H1 (cell line): ENCODE measurements at regions not wholly inside any gene's neighbourhood (a gene's known extent, or its start where the extent isn't known, plus 50 kb on each side); places are given as distances from the start of the nearest gene placed in this dataset.

Experiments used
- CTCF ChIA-PET: fragments of 300-600 bp; sonication (Branson Sonifier 250); formaldehyde crosslinking; loops from one replicate; lab custom pipeline; 2021; ENCODE audit not compliant: partially characterized antibody; lab: Charles Lee
- POLR2A ChIA-PET: fragments of 300-600 bp; sonication (Branson Sonifier 250); formaldehyde crosslinking; loops from one replicate; lab custom pipeline; 2021; ENCODE audit warnings: inconsistent platforms; ENCODE audit not compliant: partially characterized antibody; lab: Charles Lee
- DNase-seq, 2 experiments: peaks; one replicate each; pipeline versions ENCODE4 v3.0.0 to v3.0.0-alpha.2; 2010 to 2022; ENCODE audit warnings: low spot score in 2 of 2, low read depth in 1 of 2, mixed read lengths in 1 of 2
- FAIRE-seq: peaks from 2 replicates; lab custom pipeline; 2011; peaks lifted over from hg19 to GRCh38; lab: Jason Lieb, UNC
- H2AFZ ChIP-seq: 2 replicates; pipeline ENCODE4 v1.8.1; 2012; ENCODE audit warnings: low read length, inconsistent platforms
- H2AK5ac ChIP-seq: 2 replicates; pipeline ENCODE4 v1.6.1; 2013; ENCODE audit warnings: low read depth, low read length
- H2BK120ac ChIP-seq: replicated peaks from 2 replicates; pipeline ENCODE3; 2013; ENCODE audit warnings: low read depth, low read length, inconsistent platforms
- H2BK12ac ChIP-seq: 2 replicates; pipeline ENCODE4 v1.6.1; 2013; ENCODE audit warnings: low read depth, low read length
- H2BK15ac ChIP-seq: 2 replicates; pipeline ENCODE4 v1.6.1; 2013; ENCODE audit warnings: low read length
- H2BK20ac ChIP-seq: 2 replicates; pipeline ENCODE4 v1.6.1; 2013; ENCODE audit warnings: low read length
- H2BK5ac ChIP-seq: 2 replicates; pipeline ENCODE4 v1.6.1; 2013; ENCODE audit warnings: low read depth, low read length
- H3K14ac ChIP-seq: 2 replicates; pipeline ENCODE4 v1.6.1; 2013; ENCODE audit warnings: inconsistent platforms; ENCODE audit not compliant: insufficient read length
- H3K18ac ChIP-seq: 2 replicates; pipeline ENCODE4 v1.6.1; 2013; ENCODE audit warnings: low read length; ENCODE audit errors: extremely low read depth
- H3K23ac ChIP-seq: 2 replicates; pipeline ENCODE4 v1.6.1; 2013; ENCODE audit warnings: inconsistent platforms; ENCODE audit not compliant: insufficient read length
- H3K23me2 ChIP-seq: 2 replicates; pipeline ENCODE4 v1.6.1; 2013; ENCODE audit warnings: low read depth, low read length
- H3K27ac ChIP-seq: 2 replicates; pipeline ENCODE4 v1.6.1; 2011; ENCODE audit warnings: low read depth, low read length, inconsistent platforms
- H3K27me3 ChIP-seq, 4 experiments: replicated peaks in 1 of 4; 1 replicate in 1 of 4; 2 replicates in 3 of 4; pipeline versions ENCODE4 v1.6.1 to v1.8.1; 2011 to 2013; ENCODE audit warnings: low read length in 3 of 4, mild to moderate bottlenecking in 3 of 4, inconsistent platforms in 2 of 4, mixed read lengths in 2 of 4, moderate library complexity in 1 of 4; ENCODE audit not compliant: control insufficient read depth in 3 of 4, insufficient read depth in 3 of 4; ENCODE audit errors: extremely low read depth in 1 of 4
- H3K36me3 ChIP-seq, 4 experiments: 2 replicates each; pipeline versions ENCODE4 v1.6.1 to v1.8.1; 2011 to 2013; ENCODE audit warnings: mild to moderate bottlenecking in 4 of 4, low read length in 3 of 4, moderate library complexity in 2 of 4, control low read depth in 1 of 4, inconsistent platforms in 1 of 4; ENCODE audit not compliant: insufficient read depth in 4 of 4, control insufficient read depth in 2 of 4
- H3K4ac ChIP-seq: replicated peaks from 2 replicates; pipeline ENCODE3; 2013; ENCODE audit warnings: low read length, low read depth, mixed read lengths, inconsistent platforms; ENCODE audit not compliant: insufficient read length
- H3K4me1 ChIP-seq, 4 experiments: replicated peaks in 1 of 4; 1 replicate in 1 of 4; 2 replicates in 3 of 4; pipeline versions ENCODE4 v1.6.1 to v1.8.1; 2011 to 2013; ENCODE audit warnings: low read length in 3 of 4, inconsistent platforms in 2 of 4, mixed read lengths in 1 of 4; ENCODE audit not compliant: insufficient read depth in 4 of 4, control insufficient read depth in 3 of 4
- H3K4me2 ChIP-seq, 2 experiments: 2 replicates each; pipeline versions ENCODE4 v1.6.1 to v1.8.1; 2011 to 2013; ENCODE audit warnings: low read depth in 2 of 2, low read length in 2 of 2, control low read depth in 1 of 2, inconsistent platforms in 1 of 2, mild to moderate bottlenecking in 1 of 2; ENCODE audit not compliant: insufficient read depth in 1 of 2
- H3K4me3 ChIP-seq, 4 experiments: fragments of 200-600, 300-600 bp in 1 of 4; sonication (generic), shearing (Covaris generic), sonication (Bioruptor Twin) in 1 of 4; 2 replicates each; pipeline versions ENCODE4 v1.5.1 to v1.8.1; 2011 to 2016; ENCODE audit warnings: low read length in 4 of 4, low read depth in 3 of 4, control low read depth in 2 of 4, inconsistent platforms in 2 of 4, mild to moderate bottlenecking in 2 of 4, mixed read lengths in 1 of 4, moderate library complexity in 1 of 4; ENCODE audit not compliant: insufficient read depth in 2 of 4; ENCODE audit errors: extremely low read depth in 1 of 4
- H3K56ac ChIP-seq: replicated peaks from 2 replicates; pipeline ENCODE3; 2013; ENCODE audit warnings: low read depth, mild to moderate bottlenecking, mixed read lengths, low read length, inconsistent platforms; ENCODE audit not compliant: insufficient read length
- H3K79me1 ChIP-seq: 2 replicates; pipeline ENCODE4 v1.6.1; 2013; ENCODE audit warnings: low read depth, low read length, control low read depth
- H3K79me2 ChIP-seq, 2 experiments: 2 replicates each; pipeline versions ENCODE4 v1.6.1 to v1.8.1; 2012 to 2013; ENCODE audit warnings: low read length in 2 of 2, mild to moderate bottlenecking in 2 of 2, inconsistent platforms in 1 of 2; ENCODE audit not compliant: insufficient read depth in 2 of 2, control insufficient read depth in 1 of 2
- H3K9ac ChIP-seq, 4 experiments: replicated peaks in 1 of 4; 1 replicate in 1 of 4; 2 replicates in 3 of 4; pipeline versions ENCODE4 v1.6.1 to v1.8.1; 2011 to 2013; ENCODE audit warnings: low read depth in 3 of 4, low read length in 3 of 4, control low read depth in 2 of 4, mild to moderate bottlenecking in 2 of 4, moderate library complexity in 2 of 4, inconsistent platforms in 1 of 4; ENCODE audit errors: extremely low read depth in 1 of 4
- H3K9me3 ChIP-seq, 2 experiments: 2 replicates each; pipeline versions ENCODE4 v1.6.1 to v1.8.1; 2012 to 2013; ENCODE audit warnings: mild to moderate bottlenecking in 2 of 2, moderate library complexity in 2 of 2, control low read depth in 1 of 2, inconsistent platforms in 1 of 2, low read depth in 1 of 2, low read length in 1 of 2, mixed read lengths in 1 of 2; ENCODE audit not compliant: insufficient read depth in 2 of 2
- H4K20me1 ChIP-seq, 2 experiments: replicated peaks in 1 of 2; 2 replicates each; pipeline versions ENCODE3 to v1.8.1; 2011 to 2013; ENCODE audit warnings: inconsistent platforms in 2 of 2, low read length in 2 of 2, mild to moderate bottlenecking in 1 of 2; ENCODE audit not compliant: insufficient read depth in 2 of 2, control insufficient read depth in 1 of 2
- H4K5ac ChIP-seq: 2 replicates; pipeline ENCODE4 v1.6.1; 2013; ENCODE audit warnings: low read length, low read depth, mixed read lengths, inconsistent platforms; ENCODE audit not compliant: insufficient read length
- H4K8ac ChIP-seq: 2 replicates; pipeline ENCODE4 v1.8.0; 2013; ENCODE audit warnings: mild to moderate bottlenecking, moderate library complexity, low read length, inconsistent platforms; ENCODE audit not compliant: insufficient read depth; ENCODE audit errors: extremely low read depth
- H4K91ac ChIP-seq: replicated peaks from 2 replicates; pipeline ENCODE3; 2013; ENCODE audit warnings: low read length, mixed read lengths, inconsistent platforms; ENCODE audit not compliant: insufficient read length
- BRCA1 ChIP-seq: IDR thresholded peaks from 2 replicates; pipeline ENCODE4 v1.6.1; 2012; ENCODE audit warnings: low read depth, low read length, improper control_type of control experiment
- CBX5 ChIP-seq: fragments of 300-800, 300-1000 bp; sonication (generic); IDR thresholded peaks from 2 replicates; pipeline ENCODE4 v1.7.1; 2016; ENCODE audit warnings: antibody characterized with exemption, low read length, low read depth
- HDAC6 ChIP-seq: IDR thresholded peaks from one replicate; pipeline ENCODE4 v1.7.1; 2012; ENCODE audit warnings: low read depth, mild to moderate bottlenecking, inconsistent platforms, low read length, moderate library complexity
- KDM4A ChIP-seq: IDR thresholded peaks from one replicate; pipeline ENCODE4 v1.7.1; 2012; ENCODE audit warnings: low read depth, mild to moderate bottlenecking, moderate library complexity, low read length, inconsistent platforms; ENCODE audit not compliant: severe bottlenecking
- NANOG ChIP-seq: IDR thresholded peaks from 2 replicates; pipeline ENCODE4 v1.6.1; 2011; ENCODE audit warnings: low read length, low read depth, mild to moderate bottlenecking, inconsistent platforms; ENCODE audit not compliant: insufficient read depth, poor library complexity, severe bottlenecking
- PHF8 ChIP-seq: fragments of 200-600 bp; sonication (generic); conservative IDR thresholded peaks from 2 replicates; pipeline ENCODE4 v1.7.1; 2012; ENCODE audit warnings: low read depth, mild to moderate bottlenecking, inconsistent platforms, low read length, moderate library complexity
- SUZ12 ChIP-seq: fragments of 200-600 bp; sonication (generic); IDR thresholded peaks from 2 replicates; pipeline ENCODE4 v1.6.1; 2012; ENCODE audit warnings: mild to moderate bottlenecking, inconsistent platforms, low read length, moderate library complexity, mixed read lengths
- TAF1 ChIP-seq: IDR thresholded peaks from 2 replicates; pipeline ENCODE4 v1.6.1; 2011; ENCODE audit warnings: mild to moderate bottlenecking, low read depth, low read length
- WGBS, 2 experiments: shearing (Covaris generic) in 1 of 2; methylation state at CpG; one replicate each; pipeline versions ENCODE4 v1.1.6 to v1.1.7; 2013 to 2015; ENCODE audit warnings: low lambda C conversion rate in 2 of 2, mixed read lengths in 2 of 2, inconsistent platforms in 1 of 2, low coverage in 1 of 2, missing lambda C conversion rate in 1 of 2; ENCODE audit not compliant: insufficient replicate concordance in 2 of 2, insufficient coverage in 1 of 2, insufficient read length in 1 of 2; ENCODE audit errors: extremely low coverage in 1 of 2, missing lambda C conversion rate in 1 of 2; 5-methylcytosine and 5-hydroxymethylcytosine counted together
- TF ChIP-seq, protein P1 (sequence below): IDR thresholded peaks from 2 replicates; pipeline ENCODE4 v1.6.1; 2011; ENCODE audit warnings: low read depth, mild to moderate bottlenecking, low read length; ENCODE audit not compliant: insufficient read depth
- TF ChIP-seq, protein P2 (sequence below), 3 experiments: IDR thresholded peaks; 1 replicate in 2 of 3; 2 replicates in 1 of 3; pipeline versions ENCODE4 v1.5.1 to v1.6.1; 2011; ENCODE audit warnings: low read length in 3 of 3, mild to moderate bottlenecking in 3 of 3, inconsistent platforms in 2 of 3, low read depth in 1 of 3, moderate library complexity in 1 of 3; ENCODE audit not compliant: insufficient read depth in 1 of 3; ENCODE audit errors: control extremely low read depth in 1 of 3

DNA sequence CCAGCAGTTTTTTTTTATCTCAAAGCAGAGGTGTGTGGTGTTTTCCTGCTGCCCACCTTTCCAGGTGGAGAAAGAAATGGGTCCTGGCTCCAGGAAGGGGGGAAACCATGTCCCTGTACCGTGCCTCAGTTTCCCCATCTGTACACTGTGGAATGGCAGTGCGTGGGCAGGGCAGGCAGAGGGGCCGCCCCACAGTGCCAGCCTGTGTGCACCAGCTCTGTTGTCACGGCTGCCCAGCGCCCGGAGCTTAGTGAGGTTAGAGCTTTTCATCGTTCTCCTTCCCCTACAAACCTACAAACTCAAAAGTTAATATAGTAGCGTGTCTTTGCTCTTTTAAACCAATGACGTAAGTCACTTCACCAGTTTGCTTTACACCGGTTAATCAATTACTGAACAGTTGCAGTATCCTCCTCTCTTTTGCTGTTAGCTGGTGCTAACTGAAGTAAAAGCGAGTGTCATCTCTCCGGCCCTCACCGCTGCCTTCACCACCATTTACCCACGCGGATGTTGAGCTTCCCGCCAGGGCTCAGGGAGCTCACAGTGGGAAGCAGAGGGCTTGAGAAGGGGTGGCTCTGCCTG, 114.8 kb upstream of the ADRA2C start:
- CTCF ChIA-PET: interaction anchor here (0.6 to 1.3 kb wide), 4 partner anchors 79 to 1070 kb away, joined by 3 to 4 read pairs (median 3); no protein-coding TSS in a partner anchor
- DNase-seq (no peak), FAIRE-seq (no peak)
- H4K20me1 ChIP-seq: no peaks in the 10 kb centered on the region
- H3K56ac ChIP-seq: no peak overlapping the region
- H3K23me2 ChIP-seq: peaks cover 1% of the 10 kb centered on the region; the same call in 1 of the 2 replicates
- no peaks in the 10 kb centered on the region for H3K36me3 ChIP-seq
- H2BK15ac ChIP-seq: no peak overlapping the region
- no peak overlapping the region for H2AFZ ChIP-seq
- H3K27me3 ChIP-seq: 0 out of 7 replicates have a peak, but pooled peaks cover 0 to 4% (median 0%) of the 10 kb centered on the region in 4 experiments
- H2BK20ac ChIP-seq: no peak overlapping the region
- no peaks in the 10 kb centered on the region for H3K79me2 ChIP-seq
- POLR2A ChIA-PET: interaction anchor here (0.6 kb wide), 1 partner anchor 20 kb away, joined by 3 read pairs; no protein-coding TSS in a partner anchor
- no peak overlapping the region for H3K18ac ChIP-seq
- H2BK120ac ChIP-seq: no peak overlapping the region
- H2AK5ac ChIP-seq: no peak overlapping the region
- H4K8ac ChIP-seq: peak overlapping the region; percentile 31; the same call in 1 of the 2 replicates
- H3K79me1 ChIP-seq: no peaks in the 10 kb centered on the region
- H3K4me3 ChIP-seq: no peak overlapping the region
- H3K27ac ChIP-seq: no peak overlapping the region
- no peak overlapping the region for H3K4me2 ChIP-seq
- WGBS, 2 experiments: 88% methylated on average over 16 of the region's 16 CpGs; no CpG with 5 or more reads in 1 of the 2 experiments
- no peak overlapping the region for H4K91ac ChIP-seq
- H3K4ac ChIP-seq: no peak overlapping the region
- no peak overlapping the region for H2BK12ac ChIP-seq
- H3K4me1 ChIP-seq: peaks cover 0 to 2% (median 0%) of the 10 kb centered on the region in 4 experiments; a peak in 1 of 7 replicates
- H3K9me3 ChIP-seq: no peaks in the 10 kb centered on the region
- no peak overlapping the region for H2BK5ac ChIP-seq
- no peak overlapping the region for H3K9ac ChIP-seq
- H3K23ac ChIP-seq: no peak overlapping the region
- no peak overlapping the region for H4K5ac ChIP-seq
- no peak overlapping the region for H3K14ac ChIP-seq
- TF ChIP-seq CBX5 (no peak), KDM4A (no peak), PHF8 (no peak), NANOG (no peak), SUZ12 (no peak), TAF1 (no peak), BRCA1 (no peak), HDAC6 (no peak)
- TF ChIP-seq, protein P1, sequence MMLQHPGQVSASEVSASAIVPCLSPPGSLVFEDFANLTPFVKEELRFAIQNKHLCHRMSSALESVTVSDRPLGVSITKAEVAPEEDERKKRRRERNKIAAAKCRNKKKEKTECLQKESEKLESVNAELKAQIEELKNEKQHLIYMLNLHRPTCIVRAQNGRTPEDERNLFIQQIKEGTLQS: no peak
- TF ChIP-seq, protein P2, sequence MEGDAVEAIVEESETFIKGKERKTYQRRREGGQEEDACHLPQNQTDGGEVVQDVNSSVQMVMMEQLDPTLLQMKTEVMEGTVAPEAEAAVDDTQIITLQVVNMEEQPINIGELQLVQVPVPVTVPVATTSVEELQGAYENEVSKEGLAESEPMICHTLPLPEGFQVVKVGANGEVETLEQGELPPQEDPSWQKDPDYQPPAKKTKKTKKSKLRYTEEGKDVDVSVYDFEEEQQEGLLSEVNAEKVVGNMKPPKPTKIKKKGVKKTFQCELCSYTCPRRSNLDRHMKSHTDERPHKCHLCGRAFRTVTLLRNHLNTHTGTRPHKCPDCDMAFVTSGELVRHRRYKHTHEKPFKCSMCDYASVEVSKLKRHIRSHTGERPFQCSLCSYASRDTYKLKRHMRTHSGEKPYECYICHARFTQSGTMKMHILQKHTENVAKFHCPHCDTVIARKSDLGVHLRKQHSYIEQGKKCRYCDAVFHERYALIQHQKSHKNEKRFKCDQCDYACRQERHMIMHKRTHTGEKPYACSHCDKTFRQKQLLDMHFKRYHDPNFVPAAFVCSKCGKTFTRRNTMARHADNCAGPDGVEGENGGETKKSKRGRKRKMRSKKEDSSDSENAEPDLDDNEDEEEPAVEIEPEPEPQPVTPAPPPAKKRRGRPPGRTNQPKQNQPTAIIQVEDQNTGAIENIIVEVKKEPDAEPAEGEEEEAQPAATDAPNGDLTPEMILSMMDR (IDR thresholded peaks at IDR 0.05; ENCODE audit: control extremely low read depth in 1 of 3, insufficient read depth in 1 of 3, low read depth in 1 of 3, low read length in 3 of 3): no peak
